B cell (primary cell): ENCODE measurements at regions not wholly inside any gene's neighbourhood (a gene's known extent, or its start where the extent isn't known, plus 50 kb on each side); places are given as distances from the start of the nearest gene placed in this dataset. TPM values are rescaled to one million over a fixed set of nuclear protein-coding genes. Genes with fewer than 3 reads are reported as not detected.
"Not testable (repeated sequence)": the region's sequence is repeated elsewhere in the genome, so short reads cannot be mapped to it uniquely, and the experiment has no call there.

Source experiments
- ATAC-seq: fragments of 200-7000 bp; cut with Tn5 transposase; one replicate; pipeline ENCODE4 v1.10.0; 2021; ENCODE audit warnings: low read depth, mild to moderate bottlenecking, moderate number of reproducible peaks, moderate library complexity
- CTCF ChIA-PET: fragments of 350-600 bp; sonication (Branson Sonifier 250); formaldehyde crosslinking; loops from one replicate; lab custom pipeline; 2021; ENCODE audit warnings: antibody characterized with exemption, inconsistent platforms; lab: Charles Lee
- POLR2A ChIA-PET: fragments of 350-600 bp; sonication (Branson Sonifier 250); formaldehyde crosslinking; loops from one replicate; lab custom pipeline; 2021; ENCODE audit warnings: antibody characterized with exemption; lab: Charles Lee
- DNase-seq: peaks from one replicate; pipeline ENCODE4 v3.0.0; 2013
- H2AFZ ChIP-seq: 2 replicates; pipeline ENCODE4 v1.6.1; 2012; ENCODE audit warnings: mild to moderate bottlenecking, low read depth, low read length; ENCODE audit not compliant: insufficient read depth, poor library complexity, severe bottlenecking
- H3K27ac ChIP-seq, 2 donors: 1 replicate in 1 of 2; 2 replicates in 1 of 2; pipeline ENCODE4 v1.5.1; 2012 to 2013; ENCODE audit warnings: low read length in 2 of 2, mild to moderate bottlenecking in 2 of 2, moderate library complexity in 1 of 2
- H3K27me3 ChIP-seq, 4 experiments: fragments of 200-600 bp in 1 of 4; sonication (generic) in 1 of 4; replicated peaks in 1 of 4; 1 replicate in 2 of 4; 2 replicates in 2 of 4; pipeline versions ENCODE4 v1.6.1 to v1.7.0; 2013 to 2016; ENCODE audit warnings: low read length in 3 of 4, mild to moderate bottlenecking in 2 of 4, mixed read lengths in 1 of 4, moderate library complexity in 1 of 4; ENCODE audit not compliant: insufficient read depth in 4 of 4, control insufficient read depth in 3 of 4; ENCODE audit errors: control extremely low read depth in 1 of 4
- H3K36me3 ChIP-seq, 2 experiments: replicated peaks in 1 of 2; 1 replicate in 1 of 2; 2 replicates in 1 of 2; pipeline versions ENCODE4 v1.6.1 to v1.7.1; 2013; ENCODE audit warnings: low read length in 1 of 2; ENCODE audit not compliant: insufficient read depth in 2 of 2, control insufficient read depth in 1 of 2; ENCODE audit errors: control extremely low read depth in 1 of 2, extremely low read depth in 1 of 2
- H3K4me1 ChIP-seq, 2 donors: fragments of 200-600 bp in 1 of 2; sonication (generic) in 1 of 2; 1 replicate in 1 of 2; 2 replicates in 1 of 2; pipeline versions ENCODE4 v1.5.1 to v1.6.1; 2013 to 2017; ENCODE audit warnings: low read length in 2 of 2; ENCODE audit not compliant: control insufficient read depth in 2 of 2, insufficient read depth in 2 of 2
- H3K4me2 ChIP-seq: replicated peaks from 2 replicates; pipeline ENCODE3; 2012; ENCODE audit warnings: mild to moderate bottlenecking, low read depth, low read length; ENCODE audit not compliant: poor library complexity, severe bottlenecking
- H3K4me3 ChIP-seq, 5 experiments: fragments of 200-600 bp in 1 of 5; sonication (generic) in 1 of 5; 1 replicate in 3 of 5; 2 replicates in 2 of 5; pipeline versions ENCODE4 v1.5.1 to v1.7.0; 2011 to 2016; ENCODE audit warnings: low read length in 4 of 5, mild to moderate bottlenecking in 4 of 5, low read depth in 2 of 5, control low read depth in 1 of 5, moderate library complexity in 1 of 5; ENCODE audit not compliant: insufficient read depth in 1 of 5; ENCODE audit errors: control extremely low read depth in 1 of 5, extremely low read depth in 1 of 5
- H3K79me2 ChIP-seq: fragments of 200-600 bp; sonication (generic); one replicate; pipeline ENCODE4 v1.6.0; 2016; ENCODE audit warnings: low read length; ENCODE audit not compliant: control insufficient read depth, insufficient read depth
- H3K9ac ChIP-seq: fragments of 200-600 bp; sonication (generic); 2 replicates; pipeline ENCODE4 v1.6.1; 2017; ENCODE audit warnings: mild to moderate bottlenecking, low read length, moderate library complexity
- H3K9me3 ChIP-seq, 3 donors: one replicate each; pipeline versions ENCODE4 v1.6.1 to v1.7.1; 2013; ENCODE audit warnings: low read length in 2 of 3; ENCODE audit not compliant: control insufficient read depth in 2 of 3, insufficient read depth in 1 of 3; ENCODE audit errors: control extremely low read depth in 1 of 3
- H4K20me1 ChIP-seq: 2 replicates; pipeline ENCODE4 v1.6.0; 2012; ENCODE audit warnings: mild to moderate bottlenecking, low read length; ENCODE audit not compliant: insufficient read depth, control insufficient read depth, poor library complexity, severe bottlenecking
- H3K27ac Mint-ChIP-seq: one replicate; pipeline ENCODE4 v1.8.0; 2021; ENCODE audit warnings: mixed read lengths
- H3K27me3 Mint-ChIP-seq: one replicate; pipeline ENCODE4 v1.8.0; 2021; ENCODE audit warnings: mixed read lengths
- H3K4me1 Mint-ChIP-seq: one replicate; pipeline ENCODE4 v1.8.0; 2021; ENCODE audit warnings: mixed read lengths
- H3K4me3 Mint-ChIP-seq: one replicate; pipeline ENCODE4 v1.8.0; 2021; ENCODE audit warnings: mixed read lengths
- H3K9me3 Mint-ChIP-seq: one replicate; pipeline ENCODE4 v1.8.0; 2022; ENCODE audit warnings: mixed read lengths; ENCODE audit not compliant: insufficient read depth
- whole genome bisulfite sequencing: methylation state at CpG from one replicate; pipeline ENCODE4 v1.1.5; 2013; ENCODE audit warnings: missing lambda C conversion rate; ENCODE audit not compliant: insufficient coverage; 5-methylcytosine and 5-hydroxymethylcytosine counted together
- intact Hi-C: fragments of 100-400 bp; cut with micrococcal nuclease; formaldehyde crosslinking; loops from one replicate; pipeline ENCODE4 v1.10.0; 2022
- small RNA-seq: library from RNA; depleted of rRNA; stranded (forward); fragments of <200 nt; gene quantifications from one replicate; pipeline ENCODE3, GENCODE V24; 2012; ENCODE audit warnings: low replicate concordance, low read depth; ENCODE audit not compliant: insufficient read length

GRCh38 chr16:70061671-70062218 lies 52.4 kb upstream of the PDPR start:
- DNase-seq, H3K9me3 Mint-ChIP-seq, H3K36me3 ChIP-seq, H3K27ac Mint-ChIP-seq, H3K4me3 Mint-ChIP-seq, H3K9me3 ChIP-seq, POLR2A ChIA-PET, ATAC-seq, H3K27me3 Mint-ChIP-seq, H3K4me3 ChIP-seq, H3K9ac ChIP-seq, H3K4me2 ChIP-seq, H3K27me3 ChIP-seq, CTCF ChIA-PET, intact Hi-C loops, H2AFZ ChIP-seq, H4K20me1 ChIP-seq, H3K27ac ChIP-seq: not testable (repeated sequence)
- 86% methylated on average over 1 of the region's 7 CpGs for WGBS
- H3K79me2 ChIP-seq = peaks cover 19% of the 10 kb centered on the region
- peaks cover 18% of the 10 kb centered on the region for H3K4me1 Mint-ChIP-seq
- H3K4me1 ChIP-seq = peaks cover 3 to 10% of the 10 kb centered on the region in 2 donors

GRCh38 chr16:70062947-70063346 lies 51.2 kb upstream of the PDPR start:
- DNase-seq, H4K20me1 ChIP-seq, H3K36me3 ChIP-seq, H3K9me3 Mint-ChIP-seq, H3K9ac ChIP-seq, H3K4me3 ChIP-seq, H3K27ac ChIP-seq, H3K27ac Mint-ChIP-seq, H3K27me3 ChIP-seq, H3K4me3 Mint-ChIP-seq, H3K27me3 Mint-ChIP-seq, CTCF ChIA-PET, ATAC-seq, H3K4me2 ChIP-seq, H3K9me3 ChIP-seq, intact Hi-C loops, POLR2A ChIA-PET, H2AFZ ChIP-seq: not testable (repeated sequence)
- Histone ChIP-seq H3K79me2 (peaks cover 17% of the 10 kb centered on the region), H3K4me1 (peaks cover 3 to 11% of the 10 kb centered on the region in 2 donors)
- no CpG with 5 or more reads among the region's 3 CpGs for WGBS
- H3K4me1 Mint-ChIP-seq = peaks cover 17% of the 10 kb centered on the region

Small RNA genes in the stretch of these regions (small RNA-seq; reads per million reads assigned to genes)
- gene MIR1972-2 = not detected
